Activated T-helper 1 cell treated with anti-CD3 and anti-CD28 coated beads, Interleukin-2, amount 50 U/mL, for 16 hours (primary cell): ENCODE measurements at regions not wholly inside any gene's neighbourhood (a gene's known extent, or its start where the extent isn't known, plus 50 kb on each side); places are given as distances from the start of the nearest gene placed in this dataset.

Source experiments
- DNase-seq, 2 donors: peaks; one replicate each; pipeline ENCODE4 v3.0.0-alpha.2; 2020; ENCODE audit warnings: low read depth in 1 of 2, low spot score in 1 of 2

DNA sequence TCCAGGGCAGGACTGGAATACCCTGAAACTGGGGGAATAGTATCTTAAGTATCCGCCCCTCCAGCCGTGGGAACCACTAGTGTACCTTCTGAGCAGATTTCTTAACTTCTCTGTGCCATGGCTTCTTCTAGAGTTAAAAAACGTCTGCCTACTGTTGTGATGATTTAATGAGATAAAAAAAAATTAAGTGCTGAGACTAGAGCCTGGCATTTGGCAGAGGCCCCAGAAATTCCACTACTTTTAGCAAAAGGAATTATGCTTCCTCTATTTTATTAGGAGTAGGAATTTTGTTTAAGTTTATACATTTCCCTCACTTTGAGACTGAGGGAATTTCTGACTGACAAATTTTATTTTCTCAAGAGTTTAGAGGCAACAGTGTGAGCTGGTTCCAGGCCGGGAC is 371.2 kb upstream of the B3GAT1 start:
- DNase-seq, result no peak

DNA sequence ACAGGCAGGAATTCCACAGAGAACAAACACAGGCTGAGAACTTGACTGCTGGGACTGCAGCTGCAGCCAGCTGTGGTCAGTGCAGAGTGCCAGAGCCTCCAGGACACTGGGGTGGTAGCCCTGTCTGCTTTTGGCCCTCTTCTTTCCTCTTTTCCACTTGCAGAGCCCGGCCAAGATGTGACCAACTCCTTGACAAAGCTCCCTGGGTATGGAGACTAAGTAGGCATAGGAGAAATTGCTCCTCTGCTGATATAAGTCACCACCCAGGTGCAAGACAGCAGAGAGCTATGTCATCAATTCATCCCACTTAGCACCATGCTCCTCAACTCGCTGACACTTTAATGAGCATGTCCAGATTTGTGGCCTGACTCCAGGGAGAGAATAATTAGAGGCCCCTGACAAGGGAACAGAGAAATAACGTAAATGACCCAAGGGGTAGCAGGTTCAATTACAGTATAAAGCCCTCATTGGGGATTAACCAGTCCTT is 369.4 kb upstream of the B3GAT1 start:
- no peak for DNase-seq

DNA sequence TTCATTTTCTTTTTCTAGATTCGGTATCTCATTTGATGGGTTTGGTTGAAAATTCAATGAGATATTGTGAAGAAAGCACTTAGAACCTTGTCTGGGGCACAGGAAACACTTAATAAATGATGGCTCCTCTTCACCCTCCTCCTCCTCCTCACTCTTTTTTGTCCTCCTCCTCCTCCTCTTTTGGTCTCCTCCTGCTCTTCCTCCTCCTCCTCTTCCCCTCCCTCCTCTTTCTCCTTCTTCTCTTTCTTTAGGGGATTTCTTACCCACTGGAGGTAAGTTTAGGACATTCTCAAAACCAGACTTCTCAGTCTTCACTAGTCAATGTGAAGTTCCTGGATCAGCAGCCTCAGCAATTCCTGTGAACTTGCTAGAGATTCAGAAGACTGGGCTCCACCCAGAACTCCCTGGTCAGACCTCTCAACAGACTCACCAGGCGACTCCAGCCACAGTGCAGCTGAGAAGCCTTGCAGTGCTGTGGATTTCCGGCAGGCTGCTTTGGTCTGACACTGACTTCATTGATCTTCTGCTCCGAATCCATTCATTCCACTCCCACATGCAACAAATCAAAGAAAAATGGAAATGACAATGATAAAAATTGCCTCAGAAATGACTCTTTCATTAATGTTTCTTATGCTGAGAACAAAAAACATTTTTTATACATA is 368.6 kb upstream of the B3GAT1 start:
- DNase-seq, result no peak

DNA sequence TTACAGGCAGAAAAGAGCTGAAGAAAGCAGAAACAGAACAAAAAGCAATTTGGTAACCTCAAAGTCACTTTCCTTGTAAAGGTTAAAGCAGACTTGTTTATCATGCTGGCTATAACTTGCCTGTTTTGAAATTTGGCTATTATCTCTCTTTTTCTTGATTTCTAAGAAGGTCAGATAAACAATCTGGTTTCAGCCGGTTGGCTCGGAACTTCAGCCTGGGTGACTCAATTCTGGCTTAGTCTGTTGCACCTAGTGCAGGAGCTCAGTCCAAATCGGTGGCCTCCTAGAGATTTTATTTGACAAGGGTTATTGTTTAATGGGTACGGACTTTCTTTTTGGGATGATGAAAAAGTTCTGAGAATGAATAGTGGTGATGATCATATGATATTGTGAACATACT is 367.1 kb upstream of the B3GAT1 start:
- no peak for DNase-seq

DNA sequence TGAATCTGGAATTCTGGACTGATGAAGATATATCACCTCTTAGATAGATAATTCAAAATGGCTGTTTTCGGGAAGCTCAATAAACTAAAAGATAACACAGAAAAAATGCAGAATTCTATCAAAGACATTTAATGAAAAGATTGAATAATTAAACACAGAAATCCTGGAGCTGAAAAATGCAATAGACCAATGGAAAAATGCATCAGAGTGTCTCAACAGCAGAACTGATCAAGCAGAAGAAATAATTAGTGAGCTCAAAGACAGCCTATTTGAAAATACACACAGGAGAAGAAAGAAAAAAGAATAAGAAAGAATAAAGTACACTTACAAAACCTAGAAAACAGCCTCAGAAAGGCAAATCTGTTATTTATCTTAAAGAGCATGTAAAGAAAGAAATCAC is 356.4 kb upstream of the B3GAT1 start:
- no peak for DNase-seq

DNA sequence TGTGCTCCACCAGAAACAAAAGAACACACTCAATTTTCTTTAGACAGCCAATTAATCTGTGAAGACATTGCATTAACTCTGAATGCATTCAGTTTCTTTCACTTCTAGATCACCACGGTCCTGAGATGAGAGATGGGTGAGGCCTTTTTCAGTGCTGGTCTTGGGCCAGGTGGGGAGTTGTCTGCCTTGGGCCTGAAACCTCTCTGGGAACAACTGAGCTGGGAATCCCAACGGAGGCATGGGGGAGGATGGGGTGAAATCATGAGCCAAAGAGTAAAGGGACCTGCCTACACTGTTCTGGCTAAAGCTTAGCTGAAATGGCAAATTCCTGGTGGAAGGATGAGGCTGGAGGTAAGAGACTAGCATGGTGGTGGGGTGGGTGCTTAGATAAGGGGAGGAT is 353.5 kb upstream of the B3GAT1 start:
- DNase-seq, result no peak

DNA sequence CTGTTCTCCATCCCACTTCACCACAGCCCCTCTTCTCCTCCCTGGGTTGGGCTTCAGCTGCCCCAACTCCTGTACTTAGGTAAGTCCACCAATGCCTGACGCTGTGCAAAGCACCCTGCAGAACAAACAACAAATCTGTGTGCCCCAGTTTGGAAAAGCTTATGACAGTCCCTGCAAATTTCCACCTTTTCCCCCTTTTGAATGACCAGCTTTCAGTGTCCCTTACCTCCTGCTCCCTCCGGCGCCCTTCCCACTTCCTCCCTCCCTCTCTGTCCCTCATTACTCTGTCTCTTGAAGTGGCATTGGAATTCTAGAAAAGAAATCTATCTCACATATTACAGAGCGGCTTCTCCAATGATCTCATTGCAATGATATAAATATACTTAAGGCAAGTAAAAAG is 352.9 kb upstream of the B3GAT1 start:
- no peak for DNase-seq

DNA sequence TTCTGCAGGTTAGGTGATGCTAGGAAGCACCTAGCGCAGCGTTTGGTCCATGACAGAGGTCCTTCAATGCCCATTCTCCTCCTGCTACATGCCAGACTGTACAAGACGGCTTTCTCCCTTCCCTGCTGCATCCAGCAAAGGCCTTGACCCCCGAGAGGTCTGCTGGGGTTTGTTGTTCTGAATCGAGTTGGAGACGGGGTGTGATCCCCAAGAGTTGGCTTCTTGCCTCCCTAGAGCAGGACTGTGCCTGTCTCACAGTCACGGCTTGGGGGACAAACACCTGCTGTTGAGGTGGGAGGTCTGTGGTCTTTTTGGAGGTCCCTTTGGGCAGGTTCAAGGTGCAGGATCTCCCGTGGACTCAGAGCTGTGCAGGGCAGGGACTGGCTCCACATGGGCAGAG is 352.3 kb upstream of the B3GAT1 start:
- no peak for DNase-seq

DNA sequence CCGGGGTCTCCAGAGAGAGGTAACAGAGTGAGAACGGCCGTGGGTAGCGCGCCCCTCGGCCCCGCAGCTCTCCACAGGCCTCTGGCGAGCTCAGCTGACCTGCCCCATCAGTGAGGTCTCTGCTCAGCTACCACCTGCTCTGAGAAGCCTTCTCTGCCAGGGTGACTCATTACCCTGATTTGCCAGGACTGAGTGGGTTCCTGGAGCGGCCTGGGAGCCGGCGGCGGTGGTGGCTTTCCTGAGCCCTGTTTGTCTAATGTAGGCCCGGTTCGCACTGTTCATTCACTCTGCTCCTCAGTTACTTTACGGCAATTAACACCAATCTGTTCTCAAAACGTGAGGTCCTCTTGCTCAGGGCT is 351.0 kb upstream of the B3GAT1 start:
- no peak for DNase-seq

DNA sequence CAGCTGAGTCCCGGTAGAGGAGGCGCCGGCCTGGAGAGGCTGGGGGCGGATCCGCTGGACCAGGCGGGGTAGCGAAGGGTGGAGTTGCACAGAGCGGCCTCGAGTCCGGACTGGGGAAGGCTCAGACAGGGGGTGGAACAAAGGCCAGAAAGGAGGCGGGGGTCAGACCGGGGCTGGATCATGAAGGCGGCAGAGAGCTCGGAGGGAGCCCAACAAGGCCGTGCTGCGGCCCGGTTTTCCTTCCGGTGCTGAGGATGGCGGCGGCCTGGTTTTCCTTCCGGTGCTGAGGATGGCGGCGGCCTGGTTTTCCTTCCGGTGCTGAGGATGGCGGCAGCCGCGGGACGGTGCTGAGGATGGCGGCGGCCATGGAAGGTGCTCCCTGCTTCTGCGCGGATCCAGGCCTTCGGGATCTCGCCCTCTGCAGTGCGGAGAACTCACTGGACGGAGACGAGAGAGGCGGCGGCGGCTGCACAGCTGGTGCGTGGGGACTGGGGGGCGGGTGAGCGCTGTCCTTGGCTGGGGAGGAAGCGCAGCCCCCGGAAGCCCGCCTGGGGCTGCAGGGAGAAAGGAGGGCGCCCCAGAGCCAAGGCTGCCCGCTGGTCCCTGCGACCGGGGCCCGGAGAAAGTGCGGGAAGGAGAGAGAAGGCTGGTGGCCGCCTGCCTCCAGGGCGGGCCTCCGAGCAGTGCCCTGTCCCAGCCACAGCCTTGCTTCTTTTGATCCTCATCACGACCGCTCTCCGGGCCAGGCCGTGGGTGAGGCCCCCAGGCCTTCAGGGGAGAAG is 350.4 kb upstream of the B3GAT1 start:
- no peak for DNase-seq

DNA sequence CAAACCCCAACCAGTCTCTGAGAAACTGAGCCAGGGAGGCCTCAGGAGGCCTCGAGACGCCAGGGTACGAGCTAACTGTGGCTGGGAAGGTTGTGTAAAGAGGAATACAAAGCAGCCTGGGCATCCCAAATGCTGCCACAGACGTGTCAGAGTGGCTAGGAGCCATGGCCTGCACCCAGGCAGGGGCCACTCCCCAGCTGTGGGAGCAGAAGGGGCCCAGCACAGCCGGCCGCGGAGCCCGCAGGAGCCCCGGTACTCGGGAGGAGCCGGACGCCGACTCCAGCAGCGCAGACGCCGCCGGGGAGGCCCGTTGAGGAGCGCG is 349.8 kb upstream of the B3GAT1 start:
- no peak for DNase-seq

DNA sequence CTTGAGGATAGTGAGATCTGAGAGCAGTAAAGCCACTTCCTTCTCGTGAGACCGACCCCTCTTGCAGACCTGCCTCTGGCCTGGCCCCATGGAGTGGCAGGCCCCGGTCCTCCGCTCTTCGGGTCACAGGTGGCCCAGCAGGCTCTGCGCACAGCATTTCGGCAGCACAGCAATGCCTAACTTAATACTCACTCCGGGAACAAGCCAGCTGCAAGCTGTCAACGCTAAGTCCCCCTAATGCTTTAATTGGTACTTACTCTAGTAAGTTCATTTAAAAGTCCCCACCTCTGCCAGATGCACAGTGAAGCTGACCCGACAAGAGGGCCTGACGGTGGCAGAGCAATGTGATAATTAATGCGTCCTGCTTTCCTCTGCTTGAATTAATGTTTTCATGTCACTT is 349.3 kb upstream of the B3GAT1 start:
- DNase-seq, result no peak

DNA sequence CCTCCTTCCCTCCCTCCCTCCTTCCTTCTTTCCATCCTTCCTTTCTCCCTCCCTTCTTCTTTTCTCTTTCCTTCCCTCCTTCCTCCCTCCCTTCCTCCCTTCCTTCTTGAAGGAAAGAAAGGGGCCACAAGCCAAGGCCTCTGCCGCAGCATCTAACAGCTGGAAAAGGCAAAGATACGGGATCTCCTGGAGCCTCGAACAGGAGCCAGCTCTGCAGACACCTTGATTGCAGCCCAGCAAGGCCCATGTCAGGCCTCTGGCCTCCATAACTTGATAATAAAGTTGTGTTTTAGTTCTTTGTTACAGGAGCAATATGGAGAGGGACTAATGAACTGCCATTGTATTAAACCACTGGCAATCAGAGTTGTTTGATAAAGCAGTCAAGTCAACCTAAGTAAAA is 348.9 kb upstream of the B3GAT1 start:
- DNase-seq, result no peak

DNA sequence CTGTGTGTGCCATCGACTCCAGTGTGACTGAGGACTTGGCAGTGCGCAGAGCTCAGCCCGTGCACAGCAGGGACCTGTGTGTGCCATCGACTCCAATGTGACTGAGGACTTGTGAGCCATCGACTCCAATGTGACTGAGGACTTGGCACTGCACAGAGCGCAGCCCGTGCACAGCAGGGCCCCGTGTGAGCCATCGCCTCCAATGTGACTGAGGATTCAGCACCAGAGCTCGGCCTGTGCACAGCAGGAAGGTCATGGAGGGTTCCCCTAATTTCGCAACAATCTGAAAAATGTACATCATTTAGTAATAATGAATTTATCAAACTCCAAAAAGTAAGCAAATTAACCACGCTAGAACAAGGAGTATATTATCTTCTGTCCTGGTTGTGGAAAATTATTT is 348.3 kb upstream of the B3GAT1 start:
- DNase-seq, result no peak

DNA sequence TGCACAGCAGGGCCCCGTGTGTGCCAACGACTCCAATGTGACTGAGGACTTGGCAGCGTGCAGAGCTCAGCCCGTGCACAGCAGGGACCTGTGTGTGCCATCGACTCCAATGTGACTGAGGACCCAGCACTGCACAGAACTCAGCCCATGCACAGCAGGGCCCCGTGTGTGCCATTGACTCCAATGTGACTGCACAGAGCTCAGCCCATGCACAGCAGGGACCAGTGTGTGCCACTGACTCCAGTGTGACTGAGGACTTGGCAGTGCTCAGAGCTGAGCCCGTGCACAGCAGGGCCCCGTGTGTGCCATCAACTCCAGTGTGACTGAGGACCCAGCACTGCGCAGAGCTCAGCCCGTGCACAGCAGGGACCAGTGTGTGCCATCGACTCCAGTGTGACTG is 347.8 kb upstream of the B3GAT1 start:
- no peak for DNase-seq

DNA sequence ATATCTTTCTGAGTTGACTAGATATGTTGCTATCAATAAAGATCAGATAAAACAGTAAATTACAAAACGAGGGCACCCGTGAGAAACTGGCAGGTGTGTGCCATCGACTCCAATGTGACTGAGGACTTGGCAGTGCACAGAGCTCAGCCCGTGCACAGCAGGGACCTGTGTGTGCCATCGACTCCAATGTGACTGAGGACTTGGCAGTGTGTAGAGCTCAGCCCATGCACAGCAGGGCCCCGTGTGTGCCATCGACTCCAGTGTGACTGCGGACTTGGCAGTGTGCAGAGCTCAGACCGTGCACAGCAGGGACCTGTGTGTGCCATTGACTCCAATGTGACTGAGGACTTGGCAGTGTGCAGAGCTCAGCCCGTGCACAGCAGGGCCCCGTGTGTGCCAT is 347.2 kb upstream of the B3GAT1 start:
- no peak for DNase-seq

DNA sequence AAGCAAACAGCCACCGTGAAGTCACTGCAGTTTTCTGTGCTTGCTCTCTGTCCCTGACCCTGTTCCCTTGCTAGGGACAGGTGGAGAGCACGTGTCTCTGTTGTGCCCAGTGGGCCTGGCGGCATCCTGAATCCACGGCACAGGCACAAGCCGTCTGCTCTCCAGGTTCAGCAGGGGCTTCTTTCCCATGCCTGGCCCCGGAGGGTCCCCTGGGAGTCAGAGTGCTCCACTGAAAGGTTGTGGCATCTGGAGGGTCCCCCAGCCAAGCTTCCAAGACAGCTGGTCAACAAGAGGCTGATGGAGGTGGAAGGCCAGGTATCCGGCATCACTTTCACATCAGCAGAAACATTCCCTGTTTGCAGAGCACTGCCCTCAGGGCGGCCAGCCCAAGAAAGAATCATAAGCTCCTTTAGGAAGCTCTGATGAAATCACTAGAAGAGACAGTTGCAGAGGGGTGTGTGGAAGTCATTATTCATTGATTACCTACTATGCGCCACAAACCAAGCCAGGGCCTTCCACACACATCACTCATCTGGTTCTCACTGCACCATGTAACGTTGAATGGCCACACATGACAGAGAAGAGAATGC is 346.4 kb upstream of the B3GAT1 start:
- DNase-seq, result no peak

DNA sequence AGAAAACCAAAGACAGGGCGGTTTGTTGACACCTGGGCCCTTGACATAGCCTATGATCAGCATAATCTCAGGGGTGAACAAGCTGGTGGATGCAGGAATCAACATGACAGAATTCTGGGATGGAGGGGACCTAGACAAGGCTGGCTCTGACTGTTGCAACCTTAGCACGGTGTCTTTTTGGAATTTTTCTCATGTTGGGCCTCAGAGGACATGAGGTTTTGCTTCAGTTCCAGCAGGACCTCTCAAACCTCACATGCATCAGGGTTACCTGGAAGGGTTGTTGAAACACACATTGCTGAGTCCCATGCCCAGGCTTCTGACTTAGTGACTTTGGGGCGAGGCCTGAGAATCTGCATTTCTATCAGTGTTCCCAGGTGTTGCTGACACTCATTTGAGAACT is 345.6 kb upstream of the B3GAT1 start:
- no peak for DNase-seq

DNA sequence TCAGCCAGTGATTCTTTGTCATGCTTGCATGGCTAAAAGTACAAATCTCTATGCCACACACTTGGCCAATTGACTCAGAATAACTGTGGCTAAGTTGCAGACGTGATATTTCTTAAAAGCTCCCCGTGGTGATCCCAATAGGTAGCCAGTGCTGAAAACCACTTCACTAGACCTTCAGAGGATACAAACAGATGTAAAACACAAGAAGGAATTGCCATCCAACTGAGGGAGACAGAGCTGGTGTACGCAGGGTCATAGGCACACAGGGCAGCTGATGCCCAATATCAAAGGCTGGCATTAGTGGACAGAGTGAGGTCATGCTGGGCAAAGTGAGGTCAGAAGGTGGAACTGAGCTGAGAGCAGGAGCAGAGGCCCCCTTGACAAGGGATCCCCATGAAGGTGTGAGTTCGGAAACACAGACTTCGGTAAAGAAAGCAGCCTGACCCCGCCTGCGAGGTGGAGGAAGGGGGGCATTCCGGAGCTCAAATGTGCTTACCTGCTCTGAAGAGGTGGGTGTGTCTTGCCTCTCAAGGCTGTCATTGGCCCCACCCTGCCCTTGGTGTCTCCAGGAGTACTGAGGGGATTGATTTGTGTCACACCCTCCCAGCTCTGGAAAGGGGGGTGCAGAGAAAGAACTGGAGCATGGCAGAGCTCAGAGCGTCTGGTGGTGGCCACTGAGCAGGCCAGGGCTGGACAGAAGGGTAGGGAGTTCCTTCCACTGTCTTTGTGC is 344.9 kb upstream of the B3GAT1 start:
- DNase-seq, result no peak

DNA sequence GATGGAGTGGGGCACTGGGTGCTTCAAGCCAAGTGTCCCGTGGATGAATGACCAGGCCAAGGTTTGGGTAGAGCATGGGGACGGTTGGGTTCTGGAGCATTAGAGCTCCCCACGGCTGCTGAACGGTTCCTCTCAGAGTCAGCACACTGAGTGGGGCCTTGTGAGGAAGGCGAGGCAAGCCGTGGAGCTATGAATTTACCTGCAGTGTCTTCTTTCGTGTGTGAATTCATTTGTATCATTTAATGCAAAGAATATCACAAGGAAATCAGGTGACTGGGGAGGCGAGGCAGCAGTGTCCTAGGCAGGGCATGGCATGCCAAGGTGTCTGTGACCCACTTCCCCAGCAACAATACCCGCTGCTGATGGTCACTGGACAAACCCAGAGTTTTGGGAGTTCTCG is 343.5 kb upstream of the B3GAT1 start:
- no peak for DNase-seq

DNA sequence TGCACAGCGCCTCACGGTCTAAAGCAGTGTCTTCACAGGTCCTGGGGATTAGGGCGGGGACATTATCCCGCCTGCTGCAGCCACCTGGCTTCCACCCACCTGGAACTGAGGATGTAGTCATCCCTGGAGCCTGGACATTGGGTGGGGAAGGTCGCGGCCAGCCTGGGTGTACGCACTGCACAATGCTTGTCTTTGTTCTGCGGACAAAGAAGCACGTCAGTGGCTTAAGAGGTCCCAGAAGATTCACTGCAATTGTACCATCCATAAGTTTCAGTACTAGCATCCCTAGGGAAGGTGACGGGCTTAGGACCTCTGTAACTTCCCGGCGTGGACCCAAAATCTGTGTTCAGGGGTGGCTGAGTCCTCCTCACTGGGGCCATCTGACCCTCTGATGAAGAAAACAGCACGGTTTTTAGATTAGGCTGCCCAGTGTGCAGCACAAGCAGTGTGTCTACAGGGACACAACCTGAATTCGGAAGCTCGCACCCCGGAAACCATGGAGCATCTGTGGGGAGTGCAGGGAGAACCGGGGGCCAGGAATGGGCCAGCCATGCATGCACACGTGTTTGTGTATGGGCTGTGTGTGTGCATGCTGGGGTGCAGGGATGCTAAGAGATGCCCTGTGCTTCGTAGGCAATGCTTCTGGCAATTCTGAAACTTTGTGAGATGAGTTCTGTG is 342.6 kb upstream of the B3GAT1 start:
- no peak for DNase-seq
